GM19372 (cell line): ENCODE measurements at regions not wholly inside any gene's neighbourhood (a gene's known extent, or its start where the extent isn't known, plus 50 kb on each side); places are given as distances from the start of the nearest gene placed in this dataset.
"Not testable (repeated sequence)": the region's sequence is repeated elsewhere in the genome, so short reads cannot be mapped to it uniquely, and the experiment has no call there.

ENCODE experiments used
- ATAC-seq: cut with Tn5 transposase; IDR thresholded peaks from one replicate; pipeline ENCODE4 v1.9.1; 2021; ENCODE audit warnings: mild to moderate bottlenecking, low read depth, moderate library complexity; ENCODE audit not compliant: unreplicated experiment

DNA sequence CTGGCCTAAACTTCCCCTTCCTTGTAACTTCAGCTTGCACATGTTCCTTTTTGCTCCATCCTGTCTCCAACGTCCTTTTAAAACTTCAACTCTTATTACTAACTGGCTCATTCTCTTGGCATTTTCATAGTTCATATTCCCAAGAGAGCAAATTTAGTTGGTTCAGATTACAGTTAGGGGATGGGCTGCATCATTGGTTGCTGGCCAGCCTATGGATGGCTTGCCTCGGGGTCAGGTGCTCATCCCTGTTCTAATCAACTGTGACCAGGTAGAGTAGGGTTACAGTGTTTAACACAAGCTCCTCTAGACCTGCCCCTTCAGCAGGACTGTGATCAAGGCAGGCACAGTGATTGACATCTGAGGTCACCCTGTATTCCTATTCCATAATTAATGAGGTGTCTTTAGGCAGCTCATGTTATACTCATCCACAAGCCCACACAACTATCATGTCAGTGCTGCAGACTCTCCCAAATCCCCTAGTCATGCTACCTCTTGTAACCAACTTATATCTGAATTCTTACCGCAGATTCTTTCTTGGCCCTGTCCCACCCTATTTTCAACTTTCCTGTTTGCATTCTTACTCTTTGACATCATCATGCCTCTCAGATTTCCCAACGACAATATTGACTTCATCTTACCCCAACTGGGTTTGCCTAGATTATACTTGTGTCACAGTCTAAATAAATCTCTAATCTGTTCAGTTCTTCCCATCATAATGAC lies 293.3 kb downstream of the MTX2 start:
- no peak for ATAC-seq

- ATAC-seq = no peak
These were observed 296.5 kb downstream of the MTX2 start for GRCh38 chr2:176565641-176566323.

DNA sequence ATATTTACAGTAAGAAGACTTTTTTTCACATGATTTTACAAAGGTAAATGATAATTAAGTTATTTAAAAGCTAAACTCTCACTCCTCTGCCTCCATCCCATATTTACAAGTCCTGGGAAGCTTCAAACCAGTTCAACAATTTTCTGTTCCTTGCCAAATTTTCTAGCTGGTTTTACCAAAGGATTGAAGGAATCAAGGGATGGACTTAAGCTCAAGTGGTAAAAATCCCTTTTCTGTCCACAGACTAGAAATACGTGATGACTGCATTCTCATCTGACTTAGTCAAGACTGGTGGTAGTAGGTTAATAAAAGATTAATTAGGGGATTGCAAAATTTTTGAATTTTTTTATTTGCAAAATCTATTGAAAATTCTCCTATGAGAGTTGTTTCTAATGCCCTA lies 297.3 kb downstream of the MTX2 start:
- ATAC-seq = no peak

GRCh38 chr2:176566961-176567360 lies 297.7 kb downstream of the MTX2 start:
- ATAC-seq = no peak

- ATAC-seq = no peak
These were observed 298.1 kb downstream of the MTX2 start for GRCh38 chr2:176567361-176567760.

GRCh38 chr2:176569574-176569973 lies 300.3 kb downstream of the MTX2 start:
- ATAC-seq = no peak

- ATAC-seq = no peak
These were observed 304.6 kb downstream of the MTX2 start for GRCh38 chr2:176573612-176574483.

DNA sequence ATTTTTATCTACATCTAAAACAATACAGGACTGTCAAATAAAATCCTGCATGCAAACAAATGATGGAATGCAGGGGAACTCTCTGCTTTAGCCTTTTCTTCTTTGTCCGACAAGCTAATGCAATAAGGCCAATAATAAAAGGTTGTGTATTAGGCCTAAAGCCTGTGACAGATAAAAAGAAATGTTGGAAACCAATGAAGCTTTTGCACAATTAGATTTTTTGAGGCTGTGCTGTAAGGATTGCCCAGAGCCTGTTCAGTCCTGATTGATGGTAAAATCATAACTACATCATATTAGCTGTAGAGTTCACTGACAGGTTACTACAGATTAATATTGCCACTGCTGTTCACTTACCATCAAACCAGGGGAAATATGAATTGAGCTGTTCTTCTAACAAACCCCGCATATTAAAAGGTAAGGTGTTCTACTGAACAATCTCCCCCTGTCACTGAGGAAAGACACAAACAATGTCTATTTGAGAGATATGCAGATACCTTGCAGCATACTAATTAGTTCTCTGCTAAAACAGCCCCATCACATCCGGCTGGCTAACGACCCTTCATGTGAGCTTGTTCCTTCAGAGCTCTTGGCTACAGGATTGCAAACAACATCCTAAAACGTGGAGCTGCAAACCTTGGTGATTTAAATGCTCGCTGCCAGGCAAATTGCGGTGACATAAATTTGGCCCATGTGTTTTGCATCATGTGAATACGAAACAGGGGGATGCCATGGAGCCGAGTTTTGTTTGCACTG lies 305.4 kb downstream of the MTX2 start:
- no peak for ATAC-seq

- no peak for ATAC-seq
These were observed 306.0 kb downstream of the MTX2 start for GRCh38 chr2:176575237-176575744.

- ATAC-seq = no peak
These were observed 307.8 kb downstream of the MTX2 start for GRCh38 chr2:176577054-176577453.

DNA sequence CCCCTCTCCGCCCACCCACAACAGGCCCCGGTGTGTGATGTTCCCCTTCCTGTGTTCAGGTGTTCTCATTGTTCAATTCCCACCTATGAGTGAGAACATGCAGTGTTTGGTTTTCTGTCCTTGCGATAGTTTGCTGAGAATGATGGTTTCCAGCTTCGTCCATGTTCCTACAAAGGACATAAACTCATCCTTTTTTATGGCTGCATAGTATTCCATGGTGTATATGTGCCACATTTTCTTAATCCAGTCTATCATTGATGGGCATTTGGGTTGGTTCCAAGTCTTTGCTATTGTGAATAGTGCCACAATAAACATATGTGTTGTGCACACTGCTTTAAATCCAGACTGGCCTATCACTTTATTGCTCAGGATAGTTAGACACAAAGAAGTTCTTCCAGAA lies 309.1 kb downstream of the MTX2 start:
- not testable (repeated sequence) for ATAC-seq

DNA sequence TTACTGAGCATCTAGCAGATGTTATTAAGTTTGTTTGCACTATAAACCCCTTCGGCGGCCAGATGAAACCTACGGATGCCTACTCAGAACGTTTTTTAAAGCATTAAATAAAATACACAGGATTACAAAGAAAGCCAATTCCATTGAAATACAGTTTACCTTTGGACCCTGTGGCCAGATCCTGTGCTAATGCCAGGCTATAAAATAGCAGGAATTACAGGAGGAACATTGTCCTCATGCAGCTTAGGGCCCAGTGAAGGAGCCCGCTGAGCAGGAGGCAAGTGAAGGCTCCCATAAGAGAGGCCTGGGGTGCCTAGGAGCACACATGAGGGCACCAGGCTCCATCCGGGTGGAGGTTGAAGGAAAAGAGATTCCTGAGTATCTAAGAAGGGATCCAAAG lies 310.4 kb downstream of the MTX2 start:
- no peak for ATAC-seq

GRCh38 chr2:176581557-176582165 lies 312.4 kb downstream of the MTX2 start:
- ATAC-seq = no peak

GRCh38 chr2:176582176-176582575 lies 312.9 kb downstream of the MTX2 start:
- no peak for ATAC-seq

GRCh38 chr2:176582990-176583481 lies 313.8 kb downstream of the MTX2 start:
- no peak for ATAC-seq

- ATAC-seq = no peak
These were observed 314.4 kb downstream of the MTX2 start for GRCh38 chr2:176583607-176584006.

- no peak for ATAC-seq
These were observed 315.1 kb downstream of the MTX2 start for GRCh38 chr2:176584333-176584732.

- ATAC-seq = no peak
These were observed 316.0 kb downstream of the MTX2 start for GRCh38 chr2:176585291-176585690.

DNA sequence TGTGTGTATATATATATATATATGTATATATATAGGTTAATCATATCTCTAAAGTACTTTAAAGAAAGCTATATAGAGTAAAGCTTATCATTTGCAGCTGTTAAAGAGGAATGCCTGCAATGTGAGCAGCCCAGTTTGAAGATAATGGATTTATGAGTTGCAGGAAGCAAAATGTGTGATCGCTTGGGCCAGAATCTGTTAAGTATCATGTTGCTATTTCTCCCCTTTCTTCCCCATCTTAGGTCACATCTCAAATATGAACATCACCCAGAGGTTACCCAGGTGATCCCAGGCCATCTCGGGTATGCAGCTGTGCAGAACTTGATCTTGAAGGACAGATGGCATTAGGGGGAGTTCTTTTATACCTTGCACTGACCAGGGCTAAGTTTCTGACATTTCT lies 316.5 kb downstream of the MTX2 start:
- no peak for ATAC-seq

GRCh38 chr2:176589287-176589686 lies 320.0 kb downstream of the MTX2 start:
- no peak for ATAC-seq
